ENCODE measurements at regions not wholly inside any gene's neighbourhood (a gene's known extent, or its start where the extent isn't known, plus 50 kb on each side); places are given as distances from the start of the nearest gene placed in this dataset.

DNA sequence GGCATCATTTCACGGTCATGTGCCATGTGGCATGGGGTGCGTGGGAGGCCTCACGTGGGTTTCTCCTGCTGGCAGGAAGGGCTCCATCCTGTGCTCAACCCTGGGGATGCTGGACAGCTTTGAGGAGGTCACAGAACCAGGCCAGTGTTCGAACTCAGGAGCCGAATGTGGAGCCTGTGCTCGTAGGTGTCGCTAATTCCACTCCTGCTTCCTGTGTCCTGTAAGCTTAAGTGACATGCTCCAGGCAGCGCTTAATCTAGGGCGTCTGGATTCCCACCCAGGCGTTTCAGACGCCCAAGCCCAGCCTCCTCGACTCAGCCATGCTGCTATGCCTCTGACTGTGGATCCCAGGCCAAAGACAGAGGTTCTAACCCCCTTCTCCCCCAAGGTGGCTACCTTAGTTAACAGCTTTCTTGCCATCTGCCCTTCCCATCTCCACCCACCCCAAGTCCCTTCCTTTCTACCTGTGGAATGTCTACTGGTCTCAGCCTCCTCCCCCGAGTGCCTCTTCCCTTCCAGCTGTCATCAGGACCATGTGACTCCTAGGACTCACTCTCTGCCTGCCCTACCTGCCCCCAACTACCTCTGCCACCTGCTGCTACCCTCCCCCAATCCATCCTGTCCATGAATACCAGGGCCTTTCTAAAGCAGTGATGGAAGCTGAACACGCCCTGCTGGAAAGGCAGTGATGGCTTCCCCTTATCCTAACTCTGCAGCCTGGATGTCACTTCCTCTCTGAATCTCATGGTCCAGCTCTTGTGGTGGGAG lies 255.1 kb downstream of the CDH26 start:
- ATAC-seq: no peak
- POLR2A ChIA-PET: no interaction called here
- no peaks in the 10 kb centered on the region for H3K36me3 ChIP-seq (ENCODE audit: control insufficient read depth, insufficient read depth, low read length)
- H3K9me3 ChIP-seq (ENCODE audit: control insufficient read depth, insufficient read depth, low read depth, low read length): no peaks in the 10 kb centered on the region
- intact Hi-C loops (cut with micrococcal nuclease; ENCODE audit: unreplicated experiment): loop anchor here (5.0 kb wide), 1 partner anchor 909 kb away; no protein-coding TSS in a partner anchor
- CTCF ChIA-PET: no interaction called here
- DNase-seq (ENCODE audit: low read depth, low spot score): no peak
- no peak overlapping the region for H3K27ac ChIP-seq (ENCODE audit: low read length)
- no TSS peak for BruUV-seq (replicated peaks)
- TF ChIP-seq REST (IDR thresholded peaks at IDR 0.05; ENCODE audit: insufficient read depth in 1 of 2, low read depth in 2 of 2, low read length in 1 of 2): no peak
- TF ChIP-seq, protein P1, sequence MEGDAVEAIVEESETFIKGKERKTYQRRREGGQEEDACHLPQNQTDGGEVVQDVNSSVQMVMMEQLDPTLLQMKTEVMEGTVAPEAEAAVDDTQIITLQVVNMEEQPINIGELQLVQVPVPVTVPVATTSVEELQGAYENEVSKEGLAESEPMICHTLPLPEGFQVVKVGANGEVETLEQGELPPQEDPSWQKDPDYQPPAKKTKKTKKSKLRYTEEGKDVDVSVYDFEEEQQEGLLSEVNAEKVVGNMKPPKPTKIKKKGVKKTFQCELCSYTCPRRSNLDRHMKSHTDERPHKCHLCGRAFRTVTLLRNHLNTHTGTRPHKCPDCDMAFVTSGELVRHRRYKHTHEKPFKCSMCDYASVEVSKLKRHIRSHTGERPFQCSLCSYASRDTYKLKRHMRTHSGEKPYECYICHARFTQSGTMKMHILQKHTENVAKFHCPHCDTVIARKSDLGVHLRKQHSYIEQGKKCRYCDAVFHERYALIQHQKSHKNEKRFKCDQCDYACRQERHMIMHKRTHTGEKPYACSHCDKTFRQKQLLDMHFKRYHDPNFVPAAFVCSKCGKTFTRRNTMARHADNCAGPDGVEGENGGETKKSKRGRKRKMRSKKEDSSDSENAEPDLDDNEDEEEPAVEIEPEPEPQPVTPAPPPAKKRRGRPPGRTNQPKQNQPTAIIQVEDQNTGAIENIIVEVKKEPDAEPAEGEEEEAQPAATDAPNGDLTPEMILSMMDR (IDR thresholded peaks at IDR 0.05): no peak
- TF ChIP-seq POLR2AphosphoS5 (IDR thresholded peaks at IDR 0.05; ENCODE audit: low read depth, low read length): no peak
- TF ChIP-seq TCF7L2 (IDR thresholded peaks at IDR 0.05; ENCODE audit: low read depth, low read length): no peak
- in situ Hi-C loops (cut with HindIII; ENCODE audit: low pct_unique_long_range_greater_than_20kb, low sequenced_read_pairs): no loop called here
- H3K4me1 ChIP-seq (ENCODE audit: control insufficient read depth, insufficient read depth, low read length): no peaks in the 10 kb centered on the region
- no peak overlapping the region for H3K4me3 ChIP-seq (ENCODE audit: low read depth in 2 of 2, low read length in 2 of 2)
- peaks cover 5% of the 10 kb centered on the region; the same call in 1 of the 2 replicates for H3K27me3 ChIP-seq (ENCODE audit: control insufficient read depth, insufficient read depth, low read length)

GRCh38 chr20:60214901-60215815 lies 256.9 kb downstream of the CDH26 start:
- Histone ChIP-seq H3K27me3 (ENCODE audit: control insufficient read depth, insufficient read depth, low read length) (0 out of 2 replicates have a peak, but pooled peaks cover 7% of the 10 kb centered on the region), H3K4me1 (ENCODE audit: control insufficient read depth, insufficient read depth, low read length) (no peaks in the 10 kb centered on the region), H3K9me3 (ENCODE audit: control insufficient read depth, insufficient read depth, low read depth, low read length) (no peaks in the 10 kb centered on the region), H3K4me3 (ENCODE audit: low read depth in 2 of 2, low read length in 2 of 2) (no peak overlapping the region), H3K36me3 (ENCODE audit: control insufficient read depth, insufficient read depth, low read length) (no peaks in the 10 kb centered on the region), H3K27ac (ENCODE audit: low read length) (no peak overlapping the region)
- ATAC-seq: no peak
- DNase-seq (ENCODE audit: low read depth, low spot score): no peak
- BruUV-seq (replicated peaks): no TSS peak
- in situ Hi-C loops (cut with HindIII; ENCODE audit: low pct_unique_long_range_greater_than_20kb, low sequenced_read_pairs) (no loop called here), intact Hi-C loops (cut with micrococcal nuclease; ENCODE audit: unreplicated experiment) (loop anchor here (5.0 kb wide), 1 partner anchor 907 kb away; no protein-coding TSS in a partner anchor)
- TF ChIP-seq TCF7L2 (IDR thresholded peaks at IDR 0.05; ENCODE audit: low read depth, low read length) (no peak), SIN3A (IDR thresholded peaks at IDR 0.05; ENCODE audit: borderline replicate concordance, insufficient read depth, low read depth, low read length) (no peak), POLR2AphosphoS5 (IDR thresholded peaks at IDR 0.05; ENCODE audit: low read depth, low read length) (no peak), REST (IDR thresholded peaks at IDR 0.05; ENCODE audit: insufficient read depth in 1 of 2, low read depth in 2 of 2, low read length in 1 of 2) (no peak)
- TF ChIP-seq, protein P1 (IDR thresholded peaks at IDR 0.05): no peak
- POLR2A ChIA-PET: no interaction called here
- CTCF ChIA-PET: interaction anchor here (0.6 kb wide), 1 partner anchor 1660 kb away, joined by 4 read pairs; no protein-coding TSS in a partner anchor

Measured in Panc1 (cell line).